ENCODE measurements at regions not wholly inside any gene's neighbourhood (a gene's known extent, or its start where the extent isn't known, plus 50 kb on each side); places are given as distances from the start of the nearest gene placed in this dataset.
"Not testable (repeated sequence)": the region's sequence is repeated elsewhere in the genome, so short reads cannot be mapped to it uniquely, and the experiment has no call there.

GRCh38 chr22:34608540-34609115 is 457.3 kb upstream of the ISX start:
- CTCF ChIA-PET = no interaction called here
- H3K27me3 Mint-ChIP-seq = no peaks in the 10 kb centered on the region
- no peak for DNase-seq
- H3K27ac Mint-ChIP-seq = no peak overlapping the region
- H3K4me1 Mint-ChIP-seq (ENCODE audit: low read depth) = no peaks in the 10 kb centered on the region
- POLR2A ChIA-PET = no interaction called here
- no peaks in the 10 kb centered on the region for H3K36me3 Mint-ChIP-seq
- intact Hi-C loops (cut with micrococcal nuclease) = no loop called here
- no peak overlapping the region for H3K4me3 Mint-ChIP-seq
- H3K9me3 Mint-ChIP-seq = peaks cover 10% of the 10 kb centered on the region

GRCh38 chr22:34609646-34610045 is 456.3 kb upstream of the ISX start:
- no peak for DNase-seq
- no peak overlapping the region for H3K4me3 Mint-ChIP-seq
- H3K36me3 Mint-ChIP-seq = no peaks in the 10 kb centered on the region
- ChIA-PET POLR2A (no interaction called here), CTCF (no interaction called here)
- no peaks in the 10 kb centered on the region for H3K4me1 Mint-ChIP-seq (ENCODE audit: low read depth)
- peaks cover 10% of the 10 kb centered on the region for H3K9me3 Mint-ChIP-seq
- intact Hi-C loops (cut with micrococcal nuclease) = no loop called here
- H3K27me3 Mint-ChIP-seq = no peaks in the 10 kb centered on the region
- H3K27ac Mint-ChIP-seq = no peak overlapping the region

GRCh38 chr22:34620161-34620560 is 445.8 kb upstream of the ISX start:
- intact Hi-C loops (cut with micrococcal nuclease) = no loop called here
- Mint-ChIP-seq H3K4me1 (ENCODE audit: low read depth) (no peaks in the 10 kb centered on the region), H3K27ac (no peak overlapping the region), H3K9me3 (peaks cover 3% of the 10 kb centered on the region), H3K4me3 (no peak overlapping the region), H3K27me3 (no peaks in the 10 kb centered on the region), H3K36me3 (no peaks in the 10 kb centered on the region)
- ChIA-PET POLR2A (no interaction called here), CTCF (no interaction called here)
- DNase-seq = no peak

GRCh38 chr22:34620832-34621231 is 445.1 kb upstream of the ISX start:
- H3K27me3 Mint-ChIP-seq = no peaks in the 10 kb centered on the region
- peaks cover 3% of the 10 kb centered on the region for H3K9me3 Mint-ChIP-seq
- H3K36me3 Mint-ChIP-seq = no peaks in the 10 kb centered on the region
- no peak for DNase-seq
- ChIA-PET CTCF (no interaction called here), POLR2A (no interaction called here)
- H3K4me3 Mint-ChIP-seq = no peak overlapping the region
- intact Hi-C loops (cut with micrococcal nuclease) = no loop called here
- H3K27ac Mint-ChIP-seq = no peak overlapping the region
- no peaks in the 10 kb centered on the region for H3K4me1 Mint-ChIP-seq (ENCODE audit: low read depth)

- Mint-ChIP-seq H3K27me3 (no peaks in the 10 kb centered on the region), H3K4me3 (no peak overlapping the region), H3K36me3 (no peaks in the 10 kb centered on the region), H3K27ac (no peak overlapping the region), H3K9me3 (peaks cover 3% of the 10 kb centered on the region), H3K4me1 (ENCODE audit: low read depth) (no peaks in the 10 kb centered on the region)
- intact Hi-C loops (cut with micrococcal nuclease) = no loop called here
- CTCF ChIA-PET = no interaction called here
- DNase-seq = no peak
- POLR2A ChIA-PET = no interaction called here
These were observed 443.4 kb upstream of the ISX start for GRCh38 chr22:34622602-34623001.

- no peaks in the 10 kb centered on the region for H3K36me3 Mint-ChIP-seq
- CTCF ChIA-PET = no interaction called here
- no peak overlapping the region for H3K4me3 Mint-ChIP-seq
- peaks cover 3% of the 10 kb centered on the region for H3K9me3 Mint-ChIP-seq
- POLR2A ChIA-PET = no interaction called here
- intact Hi-C loops (cut with micrococcal nuclease) = no loop called here
- DNase-seq = no peak
- no peak overlapping the region for H3K27ac Mint-ChIP-seq
- no peaks in the 10 kb centered on the region for H3K27me3 Mint-ChIP-seq
- no peaks in the 10 kb centered on the region for H3K4me1 Mint-ChIP-seq (ENCODE audit: low read depth)
These were observed 442.4 kb upstream of the ISX start for GRCh38 chr22:34623580-34623979.

GRCh38 chr22:34625892-34626291 is 440.1 kb upstream of the ISX start:
- H3K4me3 Mint-ChIP-seq; H3K27ac Mint-ChIP-seq; H3K4me1 Mint-ChIP-seq (ENCODE audit: low read depth); DNase-seq; H3K36me3 Mint-ChIP-seq; H3K9me3 Mint-ChIP-seq; POLR2A ChIA-PET; CTCF ChIA-PET; H3K27me3 Mint-ChIP-seq; intact Hi-C loops (cut with micrococcal nuclease): not testable (repeated sequence)

- POLR2A ChIA-PET = no interaction called here
- Mint-ChIP-seq H3K27ac (no peak overlapping the region), H3K4me3 (no peak overlapping the region), H3K4me1 (ENCODE audit: low read depth) (no peaks in the 10 kb centered on the region), H3K36me3 (no peaks in the 10 kb centered on the region), H3K27me3 (no peaks in the 10 kb centered on the region), H3K9me3 (no peaks in the 10 kb centered on the region)
- CTCF ChIA-PET = no interaction called here
- no peak for DNase-seq
- intact Hi-C loops (cut with micrococcal nuclease) = no loop called here
These were observed 427.8 kb upstream of the ISX start for GRCh38 chr22:34638128-34638527.

GRCh38 chr22:34639911-34640310 is 426.0 kb upstream of the ISX start:
- intact Hi-C loops (cut with micrococcal nuclease) = no loop called here
- ChIA-PET CTCF (no interaction called here), POLR2A (no interaction called here)
- H3K4me1 Mint-ChIP-seq (ENCODE audit: low read depth) = no peaks in the 10 kb centered on the region
- no peak overlapping the region for H3K27ac Mint-ChIP-seq
- H3K4me3 Mint-ChIP-seq = no peak overlapping the region
- DNase-seq = no peak
- no peaks in the 10 kb centered on the region for H3K36me3 Mint-ChIP-seq
- no peaks in the 10 kb centered on the region for H3K9me3 Mint-ChIP-seq
- no peaks in the 10 kb centered on the region for H3K27me3 Mint-ChIP-seq

GRCh38 chr22:34645375-34645774 is 420.6 kb upstream of the ISX start:
- intact Hi-C loops (cut with micrococcal nuclease) = no loop called here
- Mint-ChIP-seq H3K36me3 (no peaks in the 10 kb centered on the region), H3K4me3 (no peak overlapping the region), H3K27me3 (no peaks in the 10 kb centered on the region), H3K4me1 (ENCODE audit: low read depth) (no peaks in the 10 kb centered on the region), H3K9me3 (no peaks in the 10 kb centered on the region), H3K27ac (no peak overlapping the region)
- no peak for DNase-seq
- ChIA-PET CTCF (no interaction called here), POLR2A (no interaction called here)

GRCh38 chr22:34669001-34669400 is 397.0 kb upstream of the ISX start:
- ChIA-PET CTCF (no interaction called here), POLR2A (interaction anchor here (0.6 kb wide), 1 partner anchor 97 kb away, joined by 3 read pairs; no protein-coding TSS in a partner anchor)
- H3K9me3 Mint-ChIP-seq = peaks cover 3% of the 10 kb centered on the region
- H3K4me1 Mint-ChIP-seq (ENCODE audit: low read depth) = no peaks in the 10 kb centered on the region
- intact Hi-C loops (cut with micrococcal nuclease) = no loop called here
- H3K27ac Mint-ChIP-seq = no peak overlapping the region
- H3K36me3 Mint-ChIP-seq = no peaks in the 10 kb centered on the region
- no peaks in the 10 kb centered on the region for H3K27me3 Mint-ChIP-seq
- no peak for DNase-seq
- H3K4me3 Mint-ChIP-seq = no peak overlapping the region

- POLR2A ChIA-PET; H3K4me1 Mint-ChIP-seq (ENCODE audit: low read depth); H3K36me3 Mint-ChIP-seq; H3K4me3 Mint-ChIP-seq; CTCF ChIA-PET; H3K9me3 Mint-ChIP-seq; H3K27ac Mint-ChIP-seq; DNase-seq; H3K27me3 Mint-ChIP-seq; intact Hi-C loops (cut with micrococcal nuclease): not testable (repeated sequence)
These were observed 382.9 kb upstream of the ISX start for GRCh38 chr22:34683031-34683430.

- intact Hi-C loops (cut with micrococcal nuclease) = not testable (repeated sequence)
These were observed 381.7 kb upstream of the ISX start for GRCh38 chr22:34684278-34684677.

GRCh38 chr22:34687116-34687515 is 378.8 kb upstream of the ISX start:
- POLR2A ChIA-PET = no interaction called here

More at GRCh38 chr22:34684278-34684677, 381.7 kb upstream of the ISX start:
- H3K27me3 Mint-ChIP-seq; POLR2A ChIA-PET; CTCF ChIA-PET; DNase-seq; H3K27ac Mint-ChIP-seq; H3K9me3 Mint-ChIP-seq; H3K36me3 Mint-ChIP-seq; H3K4me1 Mint-ChIP-seq (ENCODE audit: low read depth); H3K4me3 Mint-ChIP-seq: not testable (repeated sequence)

More at GRCh38 chr22:34687116-34687515, 378.8 kb upstream of the ISX start:
- intact Hi-C loops (cut with micrococcal nuclease) = no loop called here
- Mint-ChIP-seq H3K4me1 (ENCODE audit: low read depth) (no peaks in the 10 kb centered on the region), H3K27ac (no peak overlapping the region), H3K27me3 (no peaks in the 10 kb centered on the region), H3K36me3 (no peaks in the 10 kb centered on the region), H3K9me3 (no peaks in the 10 kb centered on the region), H3K4me3 (no peak overlapping the region)
- CTCF ChIA-PET = no interaction called here
- no peak for DNase-seq
